H9 (cell line): ENCODE measurements at regions not wholly inside any gene's neighbourhood (a gene's known extent, or its start where the extent isn't known, plus 50 kb on each side); places are given as distances from the start of the nearest gene placed in this dataset.

Experiments used
- DNase-seq: peaks from one replicate; pipeline ENCODE4 v3.0.0-alpha.2; 2017
- H2AFZ ChIP-seq: one replicate; pipeline ENCODE4 v1.6.1; 2013; ENCODE audit warnings: mild to moderate bottlenecking, low read length, control low read depth, moderate library complexity
- H2AK5ac ChIP-seq: 2 replicates; pipeline ENCODE4 v1.6.1; 2013; ENCODE audit warnings: low read length, control low read depth, mixed read lengths; ENCODE audit not compliant: insufficient read length
- H2BK120ac ChIP-seq: one replicate; pipeline ENCODE4 v1.6.1; 2013; ENCODE audit warnings: low read depth, mild to moderate bottlenecking, low read length, control low read depth, inconsistent platforms; ENCODE audit not compliant: poor library complexity, severe bottlenecking
- H2BK12ac ChIP-seq: 2 replicates; pipeline ENCODE4 v1.6.1; 2013; ENCODE audit warnings: low read length, control low read depth, mixed read lengths, low read depth; ENCODE audit not compliant: insufficient read length
- H2BK15ac ChIP-seq: 2 replicates; pipeline ENCODE4 v1.6.1; 2013; ENCODE audit warnings: low read depth, low read length, control low read depth
- H2BK20ac ChIP-seq: one replicate; pipeline ENCODE4 v1.6.1; 2013; ENCODE audit warnings: low read depth, mild to moderate bottlenecking, low read length, control low read depth, inconsistent platforms; ENCODE audit not compliant: poor library complexity, severe bottlenecking
- H2BK5ac ChIP-seq: 2 replicates; pipeline ENCODE4 v1.6.1; 2013; ENCODE audit warnings: low read length, control low read depth, mixed read lengths; ENCODE audit not compliant: insufficient read length
- H3K14ac ChIP-seq: 2 replicates; pipeline ENCODE4 v1.6.1; 2013; ENCODE audit warnings: low read length, control low read depth; ENCODE audit not compliant: insufficient read depth
- H3K18ac ChIP-seq: 2 replicates; pipeline ENCODE4 v1.6.1; 2013; ENCODE audit warnings: low read depth, mild to moderate bottlenecking, mixed read lengths, low read length, control low read depth; ENCODE audit not compliant: insufficient read length
- H3K23ac ChIP-seq: 2 replicates; pipeline ENCODE4 v1.6.1; 2013; ENCODE audit warnings: low read length, control low read depth, mixed read lengths, low read depth; ENCODE audit not compliant: insufficient read length
- H3K23me2 ChIP-seq: 2 replicates; pipeline ENCODE4 v1.6.1; 2013; ENCODE audit warnings: low read depth, mild to moderate bottlenecking, mixed read lengths, low read length, control low read depth; ENCODE audit not compliant: insufficient read length, poor library complexity, severe bottlenecking
- H3K27ac ChIP-seq: 2 replicates; pipeline ENCODE4 v1.5.1; 2013; ENCODE audit warnings: low read length, control low read depth, mixed read lengths, low read depth; ENCODE audit not compliant: insufficient read length
- H3K27me3 ChIP-seq: 2 replicates; pipeline ENCODE4 v1.6.1; 2013; ENCODE audit warnings: low read length, control low read depth, inconsistent platforms; ENCODE audit not compliant: insufficient read depth
- H3K4ac ChIP-seq: 2 replicates; pipeline ENCODE4 v1.6.1; 2013; ENCODE audit warnings: low read depth, mild to moderate bottlenecking, control low read depth, inconsistent platforms, low read length, moderate library complexity
- H3K4me1 ChIP-seq: 2 replicates; pipeline ENCODE4 v1.6.1; 2013; ENCODE audit warnings: low read length, control low read depth, inconsistent platforms; ENCODE audit not compliant: insufficient read depth
- H3K4me2 ChIP-seq: 2 replicates; pipeline ENCODE4 v1.6.1; 2013; ENCODE audit warnings: low read length, control low read depth, mixed read lengths; ENCODE audit not compliant: insufficient read length, insufficient read depth
- H3K56ac ChIP-seq: 2 replicates; pipeline ENCODE4 v1.6.1; 2013; ENCODE audit warnings: low read depth, mild to moderate bottlenecking, mixed read lengths, low read length, control low read depth; ENCODE audit not compliant: insufficient read length
- H3K79me1 ChIP-seq: 2 replicates; pipeline ENCODE4 v1.6.1; 2013; ENCODE audit warnings: low read depth, mild to moderate bottlenecking, moderate library complexity, low read length, control low read depth, inconsistent platforms; ENCODE audit not compliant: insufficient read depth, poor library complexity, severe bottlenecking
- H3K79me2 ChIP-seq: 2 replicates; pipeline ENCODE4 v1.6.1; 2013; ENCODE audit warnings: low read length, control low read depth, inconsistent platforms; ENCODE audit not compliant: insufficient read depth
- H3K9ac ChIP-seq: 2 replicates; pipeline ENCODE4 v1.6.1; 2013; ENCODE audit warnings: low read length, control low read depth, mixed read lengths; ENCODE audit not compliant: insufficient read length; ENCODE audit errors: extremely low read depth
- H3K9me3 ChIP-seq: one replicate; pipeline ENCODE4 v1.6.1; 2013; ENCODE audit warnings: low read depth, low read length, inconsistent platforms; ENCODE audit not compliant: control insufficient read depth
- H3T11ph ChIP-seq: one replicate; pipeline ENCODE4 v1.6.1; 2013; ENCODE audit warnings: mild to moderate bottlenecking, low read length, control low read depth, inconsistent platforms
- H4K20me1 ChIP-seq: one replicate; pipeline ENCODE4 v1.6.1; 2013; ENCODE audit not compliant: control insufficient read depth, insufficient read length, insufficient read depth
- H4K5ac ChIP-seq: 2 replicates; pipeline ENCODE4 v1.6.1; 2013; ENCODE audit warnings: low read depth, mild to moderate bottlenecking, mixed read lengths, low read length, control low read depth; ENCODE audit not compliant: insufficient read length
- H4K8ac ChIP-seq: replicated peaks from 2 replicates; pipeline ENCODE4 v1.6.1; 2013; ENCODE audit warnings: low read length, control low read depth, mixed read lengths, low read depth; ENCODE audit not compliant: insufficient read length
- H4K91ac ChIP-seq: 2 replicates; pipeline ENCODE4 v1.6.1; 2013; ENCODE audit warnings: low read depth, mild to moderate bottlenecking, moderate library complexity, mixed read lengths, low read length, control low read depth; ENCODE audit not compliant: insufficient read length
- H3K27ac Mint-ChIP-seq, 3 experiments: 2 replicates in 2 of 3; 3 replicates in 1 of 3; pipeline ENCODE4 v1.8.0; 2020 to 2021; ENCODE audit warnings: mixed read lengths in 3 of 3, mild to moderate bottlenecking in 1 of 3, moderate library complexity in 1 of 3
- H3K27me3 Mint-ChIP-seq: 2 replicates; pipeline ENCODE4 v1.8.0; 2021; ENCODE audit warnings: low read depth, mild to moderate bottlenecking, moderate library complexity, mixed read lengths
- H3K36me3 Mint-ChIP-seq, 3 experiments: 2 replicates in 2 of 3; 3 replicates in 1 of 3; pipeline ENCODE4 v1.8.0; 2020 to 2021; ENCODE audit warnings: low read depth in 3 of 3, mixed read lengths in 3 of 3; ENCODE audit not compliant: insufficient read depth in 1 of 3
- H3K4me1 Mint-ChIP-seq, 2 experiments: 2 replicates each; pipeline ENCODE4 v1.8.0; 2020; ENCODE audit warnings: mixed read lengths in 2 of 2
- H3K4me3 Mint-ChIP-seq, 2 experiments: 2 replicates in 1 of 2; 3 replicates in 1 of 2; pipeline ENCODE4 v1.8.0; 2020 to 2021; ENCODE audit warnings: mild to moderate bottlenecking in 2 of 2, mixed read lengths in 2 of 2, moderate library complexity in 1 of 2
- H3K9me3 Mint-ChIP-seq, 2 experiments: 2 replicates in 1 of 2; 3 replicates in 1 of 2; pipeline ENCODE4 v1.8.0; 2020; ENCODE audit warnings: mild to moderate bottlenecking in 2 of 2, mixed read lengths in 2 of 2, moderate library complexity in 1 of 2
- WGBS: extraction: QIAGEN DNeasy Blood & Tissue Kit; methylation state at CpG from one replicate; pipeline ENCODE4 v1.1.7; 2013; ENCODE audit warnings: missing lambda C conversion rate, low lambda C conversion rate, mixed read lengths; ENCODE audit not compliant: insufficient read length; ENCODE audit errors: extremely low coverage; 5-methylcytosine and 5-hydroxymethylcytosine counted together
- TF ChIP-seq, protein P1 (sequence below): fragments of 200-600 bp; sonication (generic); conservative IDR thresholded peaks from 3 replicates; pipeline ENCODE4 v1.8.0; 2021; ENCODE audit warnings: antibody characterized with exemption, mild to moderate bottlenecking

DNA sequence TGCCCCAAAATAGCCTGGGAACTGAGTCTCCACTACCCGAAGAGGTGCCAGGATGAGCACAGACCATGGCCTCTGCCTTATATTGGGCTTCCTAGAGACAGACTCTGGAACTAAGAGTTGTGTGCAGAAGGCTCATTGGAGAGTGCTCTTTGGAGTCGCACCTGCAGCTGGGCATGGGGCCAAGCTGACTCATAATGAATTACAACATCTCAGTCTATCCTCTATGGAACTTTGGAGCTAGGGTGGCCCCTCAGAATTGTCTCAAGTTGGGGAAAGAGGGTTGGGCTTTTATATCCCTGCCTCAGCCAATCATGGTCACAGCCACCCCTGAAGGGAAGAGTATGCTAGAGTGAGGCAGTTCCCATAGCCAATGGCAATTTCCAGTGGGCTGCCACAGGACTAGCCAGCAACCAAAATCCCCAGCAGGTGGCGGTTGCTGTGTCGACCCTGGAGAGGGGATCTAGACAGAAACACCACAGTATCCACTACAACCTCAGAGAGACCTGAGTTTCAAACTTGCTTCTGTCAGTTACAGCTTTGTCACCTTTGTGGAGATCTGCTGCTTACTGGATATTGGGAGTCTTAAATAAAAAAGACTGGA lies 93.8 kb downstream of the DMRTA2 start:
- H3K79me2 ChIP-seq = no peaks in the 10 kb centered on the region
- H4K91ac ChIP-seq = no peak overlapping the region
- H3K9me3 Mint-ChIP-seq = peaks cover 0 to 39% of the 10 kb centered on the region in 2 experiments; a peak in 3 of 5 replicates
- H3K4me3 Mint-ChIP-seq = no peak overlapping the region
- no peak overlapping the region for H4K8ac ChIP-seq
- no peak overlapping the region for H2BK20ac ChIP-seq
- H3K36me3 Mint-ChIP-seq = 0 out of 7 replicates have a peak, but pooled peaks cover 0 to under 1% (median 0%) of the 10 kb centered on the region in 3 experiments
- no peak overlapping the region for H3K14ac ChIP-seq
- H3K23me2 ChIP-seq = peaks cover 4% of the 10 kb centered on the region
- no peak overlapping the region for H3K9ac ChIP-seq
- no peaks in the 10 kb centered on the region for H3K4me1 ChIP-seq
- peaks cover 50% of the 10 kb centered on the region for H3K27me3 Mint-ChIP-seq
- no peaks in the 10 kb centered on the region for H4K20me1 ChIP-seq
- H4K5ac ChIP-seq = no peak overlapping the region
- H3K18ac ChIP-seq = no peak overlapping the region
- no peak overlapping the region for H2AK5ac ChIP-seq
- H3K4me2 ChIP-seq = no peak overlapping the region
- H2BK12ac ChIP-seq = no peak overlapping the region
- H2AFZ ChIP-seq = no peak overlapping the region
- no peak overlapping the region for H3K4ac ChIP-seq
- H2BK120ac ChIP-seq = no peak overlapping the region
- no peaks in the 10 kb centered on the region for H3K9me3 ChIP-seq
- H2BK15ac ChIP-seq = no peak overlapping the region
- TF ChIP-seq, protein P1, sequence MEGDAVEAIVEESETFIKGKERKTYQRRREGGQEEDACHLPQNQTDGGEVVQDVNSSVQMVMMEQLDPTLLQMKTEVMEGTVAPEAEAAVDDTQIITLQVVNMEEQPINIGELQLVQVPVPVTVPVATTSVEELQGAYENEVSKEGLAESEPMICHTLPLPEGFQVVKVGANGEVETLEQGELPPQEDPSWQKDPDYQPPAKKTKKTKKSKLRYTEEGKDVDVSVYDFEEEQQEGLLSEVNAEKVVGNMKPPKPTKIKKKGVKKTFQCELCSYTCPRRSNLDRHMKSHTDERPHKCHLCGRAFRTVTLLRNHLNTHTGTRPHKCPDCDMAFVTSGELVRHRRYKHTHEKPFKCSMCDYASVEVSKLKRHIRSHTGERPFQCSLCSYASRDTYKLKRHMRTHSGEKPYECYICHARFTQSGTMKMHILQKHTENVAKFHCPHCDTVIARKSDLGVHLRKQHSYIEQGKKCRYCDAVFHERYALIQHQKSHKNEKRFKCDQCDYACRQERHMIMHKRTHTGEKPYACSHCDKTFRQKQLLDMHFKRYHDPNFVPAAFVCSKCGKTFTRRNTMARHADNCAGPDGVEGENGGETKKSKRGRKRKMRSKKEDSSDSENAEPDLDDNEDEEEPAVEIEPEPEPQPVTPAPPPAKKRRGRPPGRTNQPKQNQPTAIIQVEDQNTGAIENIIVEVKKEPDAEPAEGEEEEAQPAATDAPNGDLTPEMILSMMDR = no peak
- no peaks in the 10 kb centered on the region for H3K4me1 Mint-ChIP-seq
- WGBS = no CpG with 5 or more reads among the region's 4 CpGs
- no peak overlapping the region for H3K27ac Mint-ChIP-seq
- no peak for DNase-seq
- no peak overlapping the region for H3K23ac ChIP-seq
- no peaks in the 10 kb centered on the region for H3K79me1 ChIP-seq
- H3K27me3 ChIP-seq = peaks cover 6% of the 10 kb centered on the region
- H3K56ac ChIP-seq = no peak overlapping the region
- no peak overlapping the region for H3T11ph ChIP-seq
- no peak overlapping the region for H2BK5ac ChIP-seq
- no peak overlapping the region for H3K27ac ChIP-seq
